Caco-2 (cell line): ENCODE measurements at regions not wholly inside any gene's neighbourhood (a gene's known extent, or its start where the extent isn't known, plus 50 kb on each side); places are given as distances from the start of the nearest gene placed in this dataset.

Source experiments
- BruUV-seq: library from RNA; stranded (reverse); fragments of 400-500 nt; replicated peaks from 2 replicates; lab custom pipeline; 2021; lab: Mats Ljungman, UMichigan
- CTCF ChIA-PET: fragments of 300-600 bp; sonication (Branson Sonifier 250); formaldehyde crosslinking; loops from one replicate; lab custom pipeline; 2022; ENCODE audit warnings: antibody characterized with exemption; lab: Charles Lee
- POLR2A ChIA-PET: fragments of 300-600 bp; sonication (Branson Sonifier 250); formaldehyde crosslinking; loops from one replicate; lab custom pipeline; 2022; ENCODE audit warnings: antibody characterized with exemption; lab: Charles Lee
- DNase-seq, 2 experiments: peaks; one replicate each; pipeline versions ENCODE4 v3.0.0 to v3.0.0-alpha.2; 2020 to 2022
- H3K27me3 ChIP-seq: replicated peaks from 2 replicates; pipeline ENCODE4 v1.6.0; 2011; ENCODE audit warnings: low read length; ENCODE audit not compliant: control insufficient read depth, insufficient read depth
- H3K36me3 ChIP-seq: 2 replicates; pipeline ENCODE4 v1.5.1; 2011; ENCODE audit warnings: low read length; ENCODE audit not compliant: control insufficient read depth, insufficient read depth
- H3K4me1 ChIP-seq: fragments of 250-450 bp; sonication (Bioruptor Pico); 2 replicates; pipeline ENCODE4 v1.5.1; 2020; ENCODE audit warnings: mild to moderate bottlenecking
- H3K4me3 ChIP-seq: 2 replicates; pipeline ENCODE4 v1.5.1; 2011; ENCODE audit warnings: low read depth, mild to moderate bottlenecking, control low read depth, low read length
- H3K9me3 ChIP-seq: fragments of 250-450 bp; sonication (Bioruptor Pico); 2 replicates; pipeline ENCODE4 v1.5.1; 2020; ENCODE audit warnings: mild to moderate bottlenecking, moderate library complexity
- H3K27ac Mint-ChIP-seq: one replicate; pipeline ENCODE4 v1.8.0; 2022; ENCODE audit warnings: mixed read lengths; ENCODE audit not compliant: unreplicated experiment
- H3K27me3 Mint-ChIP-seq: one replicate; pipeline ENCODE4 v1.8.0; 2022; ENCODE audit warnings: mixed read lengths; ENCODE audit not compliant: insufficient read depth, unreplicated experiment
- H3K36me3 Mint-ChIP-seq: one replicate; pipeline ENCODE4 v1.8.0; 2022; ENCODE audit warnings: mild to moderate bottlenecking, mixed read lengths; ENCODE audit not compliant: insufficient read depth, unreplicated experiment
- H3K4me1 Mint-ChIP-seq: one replicate; pipeline ENCODE4 v1.8.0; 2022; ENCODE audit warnings: low read depth, mixed read lengths; ENCODE audit not compliant: unreplicated experiment
- H3K4me3 Mint-ChIP-seq: one replicate; pipeline ENCODE4 v1.8.0; 2022; ENCODE audit warnings: mild to moderate bottlenecking, moderate library complexity, mixed read lengths; ENCODE audit not compliant: unreplicated experiment
- H3K9me3 Mint-ChIP-seq: one replicate; pipeline ENCODE4 v1.8.0; 2022; ENCODE audit warnings: mixed read lengths; ENCODE audit not compliant: unreplicated experiment
- CTCF ChIP-seq, 2 experiments: fragments of 200-600 bp in 1 of 2; IDR thresholded peaks; 1 replicate in 1 of 2; 2 replicates in 1 of 2; pipeline versions ENCODE4 v1.5.1 to v1.8.0; 2011 to 2022; ENCODE audit warnings: antibody characterized with exemption in 1 of 2, control low read depth in 1 of 2, inconsistent platforms in 1 of 2, low read depth in 1 of 2, low read length in 1 of 2, mild to moderate bottlenecking in 1 of 2, moderate library complexity in 1 of 2; ENCODE audit not compliant: insufficient read depth in 1 of 2, severe bottlenecking in 1 of 2, unreplicated experiment in 1 of 2
- intact Hi-C: fragments of 100-400 bp; cut with micrococcal nuclease; formaldehyde crosslinking; loops from one replicate; pipeline ENCODE4 v1.10.0; 2022; ENCODE audit not compliant: unreplicated experiment

- BruUV-seq = no TSS peak
- TF ChIP-seq CTCF (IDR thresholded peaks at IDR 0.05; ENCODE audit: insufficient read depth in 1 of 2, low read depth in 1 of 2, low read length in 1 of 2, severe bottlenecking in 1 of 2, unreplicated experiment in 1 of 2) = peak in 1 of 2 experiments; percentile 12
- CTCF ChIA-PET = no interaction called here
- no peak for DNase-seq
- no peaks in the 10 kb centered on the region for H3K9me3 Mint-ChIP-seq
- Histone ChIP-seq H3K4me3 (no peak overlapping the region), H3K27me3 (no peaks in the 10 kb centered on the region), H3K4me1 (no peaks in the 10 kb centered on the region), H3K36me3 (no peaks in the 10 kb centered on the region), H3K9me3 (no peaks in the 10 kb centered on the region)
- POLR2A ChIA-PET = no interaction called here
- H3K4me3 Mint-ChIP-seq = no peak overlapping the region
- H3K36me3 Mint-ChIP-seq = no peaks in the 10 kb centered on the region
- intact Hi-C loops = no loop called here
- H3K4me1 Mint-ChIP-seq = no peaks in the 10 kb centered on the region
- H3K27me3 Mint-ChIP-seq = peaks cover 3% of the 10 kb centered on the region
- H3K27ac Mint-ChIP-seq = no peak overlapping the region
Observed at GRCh38 chr4:183838987-183839712, 66.0 kb upstream of the STOX2 start.

- no peaks in the 10 kb centered on the region for H3K4me1 ChIP-seq
- DNase-seq = peak; percentile 70 to 81
- no TSS peak for BruUV-seq
- intact Hi-C loops = loop anchor here (1.0 kb wide), 3 partner anchors 323 to 410 kb away; no protein-coding TSS in a partner anchor
- no peaks in the 10 kb centered on the region for H3K27me3 ChIP-seq
- no peak overlapping the region for H3K27ac Mint-ChIP-seq
- TF ChIP-seq CTCF (IDR thresholded peaks at IDR 0.05; ENCODE audit: insufficient read depth in 1 of 2, low read depth in 1 of 2, low read length in 1 of 2, severe bottlenecking in 1 of 2, unreplicated experiment in 1 of 2) = peak; percentile 71 to 83
- no peak overlapping the region for H3K4me3 Mint-ChIP-seq
- ChIA-PET POLR2A (no interaction called here), CTCF (no interaction called here)
- no peaks in the 10 kb centered on the region for H3K36me3 Mint-ChIP-seq
- no peak overlapping the region for H3K4me3 ChIP-seq
- no peaks in the 10 kb centered on the region for H3K36me3 ChIP-seq
- peaks cover 3% of the 10 kb centered on the region for H3K27me3 Mint-ChIP-seq
- no peaks in the 10 kb centered on the region for H3K9me3 ChIP-seq
- no peaks in the 10 kb centered on the region for H3K4me1 Mint-ChIP-seq
- no peaks in the 10 kb centered on the region for H3K9me3 Mint-ChIP-seq
Observed at GRCh38 chr4:183840311-183840710, 64.8 kb upstream of the STOX2 start.

- no peak for TF ChIP-seq CTCF (IDR thresholded peaks at IDR 0.05; ENCODE audit: insufficient read depth in 1 of 2, low read depth in 1 of 2, low read length in 1 of 2, severe bottlenecking in 1 of 2, unreplicated experiment in 1 of 2)
- Histone ChIP-seq H3K36me3 (no peaks in the 10 kb centered on the region), H3K9me3 (no peaks in the 10 kb centered on the region), H3K4me3 (no peak overlapping the region), H3K4me1 (no peaks in the 10 kb centered on the region), H3K27me3 (no peaks in the 10 kb centered on the region)
- H3K36me3 Mint-ChIP-seq = no peaks in the 10 kb centered on the region
- POLR2A ChIA-PET = no interaction called here
- no peak overlapping the region for H3K4me3 Mint-ChIP-seq
- DNase-seq = no peak
- intact Hi-C loops = no loop called here
- peaks cover 3% of the 10 kb centered on the region for H3K27me3 Mint-ChIP-seq
- peaks cover 2% of the 10 kb centered on the region for H3K9me3 Mint-ChIP-seq
- CTCF ChIA-PET = no interaction called here
- H3K4me1 Mint-ChIP-seq = no peaks in the 10 kb centered on the region
- no peak overlapping the region for H3K27ac Mint-ChIP-seq
- BruUV-seq = no TSS peak
Observed at GRCh38 chr4:183841001-183841400, 64.1 kb upstream of the STOX2 start.
